ENCODE measurements at regions not wholly inside any gene's neighbourhood (a gene's known extent, or its start where the extent isn't known, plus 50 kb on each side); places are given as distances from the start of the nearest gene placed in this dataset.

GRCh38 chr20:41672282-41672681, 54.1 kb upstream of the CHD6 start (continued):
- no peak for TF ChIP-seq TEAD4 (IDR thresholded peaks at IDR 0.05; ENCODE audit: low read depth, low read length)
- no peak for TF ChIP-seq RAD21 (IDR thresholded peaks at IDR 0.05 in 1 of 2, conservative IDR thresholded peaks at IDR 0.05 in 1 of 2; ENCODE audit: low read depth in 2 of 2, low read length in 2 of 2)
- TF ChIP-seq TAF1 (IDR thresholded peaks at IDR 0.05; ENCODE audit: low read depth, low read length) = no peak

All from H1 (cell line).